Caki2 (cell line): ENCODE measurements at regions not wholly inside any gene's neighbourhood (a gene's known extent, or its start where the extent isn't known, plus 50 kb on each side); places are given as distances from the start of the nearest gene placed in this dataset.

Source experiments
- DNase-seq: peaks from one replicate; pipeline ENCODE4 v3.0.0-alpha.2; 2015; ENCODE audit warnings: low read depth
- in situ Hi-C: cut with HindIII; loops from 2 replicates; pipeline ENCODE4 v1.10.0; 2016; ENCODE audit warnings: low sequenced_read_pairs, low pct_unique_long_range_greater_than_20kb, mixed read lengths

GRCh38 chr13:73922493-73923393, 211.5 kb downstream of the KLF12 start:
- in situ Hi-C loops, result no loop called here
- no peak for DNase-seq

DNA sequence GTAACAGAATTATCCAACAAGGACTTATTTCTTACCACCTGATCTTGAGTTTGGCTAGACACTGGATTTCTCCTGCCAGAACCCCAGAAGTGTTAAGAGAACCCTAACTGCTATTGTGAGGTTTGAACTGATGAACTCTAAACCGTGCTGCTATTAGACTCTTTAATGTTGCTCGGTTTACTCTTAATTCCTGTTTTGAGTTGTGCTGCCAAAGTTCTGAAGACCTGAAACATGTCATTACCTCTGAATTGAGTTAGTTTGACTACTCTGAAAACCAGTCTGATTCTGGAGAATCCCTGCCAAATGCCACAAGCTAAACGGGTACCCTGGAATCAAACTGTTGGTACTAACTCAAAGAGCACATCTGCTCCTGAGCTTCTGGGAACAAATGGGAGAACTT, 215.5 kb downstream of the KLF12 start:
- no peak for DNase-seq
- in situ Hi-C loops, result no loop called here

- no peak for DNase-seq
- in situ Hi-C loops, result no loop called here
Measured at GRCh38 chr13:73913751-73914518, 220.3 kb downstream of the KLF12 start.

GRCh38 chr13:73913079-73913740, 221.0 kb downstream of the KLF12 start:
- DNase-seq, result no peak
- in situ Hi-C loops, result no loop called here

- in situ Hi-C loops, result no loop called here
- DNase-seq, result no peak
Measured at GRCh38 chr13:73911361-73911760, 222.8 kb downstream of the KLF12 start.

- no peak for DNase-seq
- in situ Hi-C loops, result no loop called here
Measured at GRCh38 chr13:73910733-73911132, 223.5 kb downstream of the KLF12 start.

- in situ Hi-C loops, result no loop called here
- no peak for DNase-seq
Measured at GRCh38 chr13:73908809-73909208, 225.4 kb downstream of the KLF12 start.

- no peak for DNase-seq
- in situ Hi-C loops, result no loop called here
Measured at GRCh38 chr13:73904625-73905024, 229.6 kb downstream of the KLF12 start.

GRCh38 chr13:73903561-73903960, 230.6 kb downstream of the KLF12 start:
- in situ Hi-C loops, result no loop called here
- no peak for DNase-seq

GRCh38 chr13:73902847-73903246, 231.4 kb downstream of the KLF12 start:
- in situ Hi-C loops, result no loop called here
- DNase-seq, result no peak

GRCh38 chr13:73902296-73902695, 231.9 kb downstream of the KLF12 start:
- no peak for DNase-seq
- in situ Hi-C loops, result no loop called here

DNA sequence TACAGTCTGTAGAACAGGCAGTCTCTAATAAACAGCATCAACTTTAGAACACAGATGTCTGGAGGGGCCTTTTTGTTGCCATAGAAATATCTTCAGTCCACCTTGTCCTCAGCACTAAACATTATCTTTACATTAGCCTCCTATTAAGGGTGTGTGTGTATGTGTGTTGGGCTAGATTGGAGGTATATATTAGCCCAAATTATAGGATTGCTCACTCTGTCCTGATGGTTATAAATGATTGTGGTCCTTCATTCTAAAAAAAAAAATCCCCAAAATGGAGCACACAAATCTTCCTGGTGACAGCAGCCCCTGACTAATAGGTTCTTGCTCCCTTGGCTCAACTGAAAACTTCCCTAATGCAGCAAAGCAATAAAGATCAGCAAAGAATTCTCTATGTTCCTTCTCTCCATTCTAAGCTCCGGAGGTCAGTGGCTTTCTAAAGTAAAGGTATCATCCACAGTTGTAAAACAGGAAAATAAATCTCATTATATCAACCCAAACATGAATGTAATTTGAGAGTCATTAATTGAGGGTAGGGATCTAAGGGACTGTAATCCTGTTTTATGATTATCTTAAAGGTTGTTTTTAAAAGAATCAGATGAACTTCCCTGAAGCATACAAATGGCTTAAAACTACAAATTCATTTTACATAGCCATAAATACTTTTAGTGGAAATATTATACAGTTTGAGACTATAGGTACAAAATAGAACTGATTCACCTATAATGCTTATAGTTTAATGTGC, 232.7 kb downstream of the KLF12 start:
- DNase-seq, result no peak
- in situ Hi-C loops, result no loop called here

- in situ Hi-C loops, result no loop called here
Measured at GRCh38 chr13:73900591-73900990, 233.6 kb downstream of the KLF12 start.

GRCh38 chr13:73898899-73899298, 235.3 kb downstream of the KLF12 start:
- in situ Hi-C loops, result no loop called here
- no peak for DNase-seq

More at GRCh38 chr13:73900591-73900990, 233.6 kb downstream of the KLF12 start:
- DNase-seq, result no peak

DNA sequence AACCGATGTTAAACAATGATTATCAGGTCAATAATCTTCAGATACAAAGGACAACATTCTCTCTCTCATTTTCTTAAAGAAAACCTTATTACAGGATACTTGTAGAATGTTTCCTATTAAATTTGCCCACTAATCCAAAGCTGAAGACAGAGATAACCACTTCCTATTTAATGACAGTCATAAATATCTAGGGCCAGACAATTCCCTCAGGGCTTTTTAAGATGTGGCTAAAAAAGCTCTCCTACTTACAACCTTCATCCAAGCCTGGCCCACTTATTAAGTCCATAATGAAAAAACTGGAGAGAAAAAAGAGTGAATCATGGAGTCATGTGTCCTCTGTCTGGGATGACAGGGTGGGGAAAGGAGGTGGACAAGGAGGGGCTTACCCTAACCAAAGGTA, 235.9 kb downstream of the KLF12 start:
- in situ Hi-C loops, result no loop called here
- DNase-seq, result no peak

- in situ Hi-C loops, result no loop called here
- no peak for DNase-seq
Measured at GRCh38 chr13:73894995-73895571, 239.1 kb downstream of the KLF12 start.

DNA sequence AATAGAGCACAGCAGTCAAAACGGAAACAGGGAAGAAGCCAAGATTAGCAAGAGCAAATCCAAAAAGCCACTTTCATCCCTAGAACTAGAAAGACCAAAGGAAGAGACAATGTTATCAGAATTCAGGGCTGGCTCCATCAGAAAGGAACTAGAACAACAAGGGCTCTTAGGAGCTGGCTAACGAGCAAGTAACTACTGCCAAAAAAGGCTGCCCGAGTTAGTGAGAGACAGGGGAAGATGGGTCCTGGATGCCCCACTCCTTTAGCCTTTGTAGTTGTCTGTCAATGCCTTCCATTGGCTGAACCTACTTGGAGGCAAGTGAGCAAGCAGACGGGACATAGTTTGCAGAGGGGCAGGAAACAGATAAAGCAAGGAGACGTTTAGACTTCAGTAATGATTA, 240.4 kb downstream of the KLF12 start:
- in situ Hi-C loops, result no loop called here
- DNase-seq, result no peak

DNA sequence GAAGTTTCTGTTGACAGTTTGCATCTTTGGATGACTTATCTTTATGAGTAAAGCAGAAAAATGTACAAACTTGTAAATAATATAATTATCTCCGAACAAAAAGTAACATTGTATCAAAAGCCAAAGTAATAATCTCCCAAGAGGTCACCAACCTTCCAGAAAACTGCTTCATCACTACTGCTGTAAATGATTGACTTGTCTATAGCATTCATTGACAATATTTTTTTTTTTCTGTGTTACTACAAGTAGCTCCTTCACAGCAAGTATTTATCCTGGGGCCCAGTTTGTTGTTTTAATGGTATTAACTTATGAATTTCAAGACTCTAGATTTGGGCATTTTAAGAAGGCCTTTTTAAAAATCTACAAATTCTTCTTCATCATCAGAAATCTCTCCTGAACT, 242.4 kb downstream of the KLF12 start:
- DNase-seq, result peak; percentile 14
- in situ Hi-C loops, result no loop called here
